GM21526 (cell line): ENCODE measurements at regions not wholly inside any gene's neighbourhood (a gene's known extent, or its start where the extent isn't known, plus 50 kb on each side); places are given as distances from the start of the nearest gene placed in this dataset.
"Not testable (repeated sequence)": the region's sequence is repeated elsewhere in the genome, so short reads cannot be mapped to it uniquely, and the experiment has no call there.

ENCODE experiments used
- ATAC-seq: cut with Tn5 transposase; IDR thresholded peaks from one replicate; pipeline ENCODE4 v1.9.1; 2021; ENCODE audit warnings: moderate library complexity; ENCODE audit not compliant: unreplicated experiment, low FRiP score

DNA sequence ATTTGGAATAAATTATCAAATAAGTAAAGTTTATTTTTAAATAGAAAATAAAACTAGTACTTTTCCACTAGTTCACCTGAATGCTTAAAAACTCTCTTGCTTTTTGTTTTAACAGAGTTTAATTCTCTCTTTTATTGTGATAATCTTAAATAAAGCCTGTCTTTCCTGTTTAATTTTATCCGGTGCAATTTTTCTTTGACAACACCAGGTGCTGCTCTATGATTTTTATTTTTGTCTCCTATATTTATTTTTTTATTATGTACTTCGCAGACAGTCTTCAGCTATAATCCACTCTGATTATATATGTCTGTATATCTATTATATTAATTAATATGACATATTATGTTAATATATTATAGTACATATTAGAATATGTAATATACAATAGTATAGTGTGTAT is 1293.0 kb upstream of the EPHA6 start:
- ATAC-seq: no peak

DNA sequence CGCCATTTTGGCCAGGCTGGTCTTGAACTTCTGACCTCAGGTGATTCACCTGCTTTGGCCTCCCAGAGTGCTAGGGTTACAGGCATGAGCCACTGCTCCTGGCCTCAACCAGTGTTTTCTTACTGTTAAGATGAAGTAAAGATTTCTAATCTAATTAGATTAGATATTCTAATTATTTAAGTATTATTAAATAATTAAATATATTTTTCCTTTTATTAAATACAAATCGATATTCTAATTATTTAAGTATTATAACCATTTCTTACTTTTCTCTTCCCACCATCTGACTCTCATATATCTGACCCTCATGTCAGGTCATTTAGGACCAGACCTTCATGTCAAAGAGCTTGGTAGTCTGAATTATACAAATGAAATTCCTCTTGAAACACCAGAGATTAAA is 1291.9 kb upstream of the EPHA6 start:
- ATAC-seq: no peak

DNA sequence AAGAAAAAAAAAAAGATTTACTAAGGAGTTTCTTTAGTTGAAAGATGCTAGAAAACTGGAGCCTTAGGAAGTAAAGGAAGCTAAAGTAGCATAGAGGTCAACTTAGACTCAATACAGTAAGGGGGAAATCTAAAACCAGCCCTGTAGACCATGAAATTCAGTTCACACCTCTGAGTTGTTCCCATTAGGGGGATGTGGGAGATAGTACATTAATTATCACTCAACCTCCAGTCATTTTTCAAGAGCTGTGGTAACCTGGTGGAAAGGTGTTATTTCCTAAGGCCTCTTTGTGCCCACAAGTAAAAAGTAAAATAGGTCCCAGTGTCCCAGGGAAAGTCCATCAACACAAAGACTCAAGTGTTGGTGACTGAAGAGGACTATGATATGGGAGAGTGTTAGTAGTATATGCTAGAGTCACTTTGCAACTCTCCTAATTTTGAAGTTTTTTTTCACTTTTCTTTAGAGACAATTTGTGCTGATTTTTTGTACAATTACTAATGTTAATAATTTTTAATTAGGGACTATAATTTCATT is 1274.4 kb upstream of the EPHA6 start:
- ATAC-seq: no peak

DNA sequence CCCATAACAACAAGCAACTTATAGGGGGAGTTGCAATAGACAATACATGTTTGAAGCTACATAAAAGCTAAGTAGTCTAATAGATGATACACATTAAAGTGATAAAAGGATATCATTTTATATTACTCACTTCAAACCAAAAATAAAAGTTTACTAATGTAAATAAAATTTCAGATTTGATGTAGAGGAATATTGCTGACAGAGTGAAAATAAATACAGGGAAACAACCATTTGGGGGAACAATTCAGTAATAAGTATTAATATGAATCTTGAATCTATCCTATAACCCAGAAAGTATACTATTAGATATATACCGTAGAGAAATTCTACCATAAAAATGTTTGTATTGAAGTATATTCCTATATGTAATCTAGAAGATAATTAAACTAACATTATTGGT is 1248.9 kb upstream of the EPHA6 start:
- ATAC-seq: no peak

DNA sequence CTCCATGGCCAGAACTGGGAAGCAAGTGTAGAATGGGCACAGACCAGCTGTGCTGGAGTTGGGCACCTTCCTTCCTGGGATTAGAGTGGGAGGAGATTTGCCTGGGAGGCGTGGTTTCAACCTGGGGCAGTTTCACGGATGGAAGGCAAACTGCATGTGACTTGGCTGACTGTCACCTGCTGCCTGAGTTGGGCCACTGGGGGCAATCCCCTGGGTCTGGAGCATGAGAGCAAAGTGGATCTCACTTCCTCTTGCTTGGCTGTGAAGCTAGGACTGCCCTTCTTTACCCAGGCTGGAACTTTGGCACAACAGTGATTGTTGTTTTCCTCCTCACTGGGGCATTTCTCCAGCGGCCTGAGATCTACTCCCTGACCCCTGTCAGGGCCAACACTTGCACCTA is 1247.0 kb upstream of the EPHA6 start:
- no peak for ATAC-seq

DNA sequence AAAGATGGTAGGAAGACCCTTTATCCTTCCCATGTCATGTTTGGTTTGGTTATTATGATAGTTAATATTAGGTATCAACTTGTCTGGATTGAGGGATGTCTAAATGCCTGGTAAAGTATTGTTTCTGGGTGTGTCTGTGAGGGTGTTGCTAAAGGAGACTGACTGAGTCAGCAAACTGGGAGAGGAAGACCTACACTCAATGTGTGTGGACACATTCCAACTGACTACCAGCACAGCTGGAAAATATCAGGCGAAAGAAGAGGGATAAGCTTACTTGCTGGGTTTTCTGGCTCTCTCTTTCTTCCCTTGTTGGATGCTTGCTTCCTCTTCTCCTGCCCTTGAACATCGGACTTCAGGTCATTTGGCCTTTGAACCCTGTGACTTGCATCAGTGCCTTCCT is 1227.6 kb upstream of the EPHA6 start:
- ATAC-seq: no peak

DNA sequence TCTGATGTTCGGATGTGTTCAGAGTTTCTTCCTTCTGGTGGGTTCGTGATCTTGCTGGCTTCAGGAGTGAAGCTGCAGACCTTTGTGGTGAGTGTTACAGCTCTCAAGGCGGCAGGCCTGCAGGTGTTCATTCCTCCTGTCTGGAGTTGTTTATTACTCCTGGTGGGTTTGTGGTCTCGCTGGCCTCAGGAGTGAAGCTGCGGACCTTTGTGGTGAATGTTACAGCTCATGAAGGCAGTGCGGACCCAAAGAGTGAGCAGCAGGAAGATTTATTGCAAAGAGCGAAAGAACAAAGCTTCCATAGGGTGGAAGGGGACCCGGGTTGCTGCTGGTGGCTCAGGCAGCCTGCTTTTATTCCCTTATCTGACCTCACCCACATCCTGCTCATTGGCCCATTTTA is 1226.8 kb upstream of the EPHA6 start:
- ATAC-seq: not testable (repeated sequence)

DNA sequence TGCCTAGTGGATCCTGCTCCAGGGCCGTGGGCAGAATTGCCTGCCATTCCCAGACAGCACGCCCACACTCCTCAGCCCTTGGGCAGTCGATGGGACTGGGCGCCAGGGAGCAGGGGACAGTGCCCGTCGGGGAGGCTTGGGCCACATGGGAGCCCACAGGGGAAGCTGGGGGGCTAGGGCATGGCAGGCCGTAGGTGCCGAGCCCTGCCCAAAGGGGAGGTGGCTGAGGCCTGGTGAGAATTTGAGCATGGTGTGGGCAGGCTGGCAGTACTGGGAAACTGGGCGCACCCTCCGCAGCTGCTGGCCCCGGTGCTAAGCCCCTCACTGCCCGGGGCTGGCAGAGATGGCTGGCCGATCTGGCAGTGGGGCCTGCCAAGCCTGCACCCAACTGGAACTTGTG is 1225.9 kb upstream of the EPHA6 start:
- ATAC-seq: no peak

DNA sequence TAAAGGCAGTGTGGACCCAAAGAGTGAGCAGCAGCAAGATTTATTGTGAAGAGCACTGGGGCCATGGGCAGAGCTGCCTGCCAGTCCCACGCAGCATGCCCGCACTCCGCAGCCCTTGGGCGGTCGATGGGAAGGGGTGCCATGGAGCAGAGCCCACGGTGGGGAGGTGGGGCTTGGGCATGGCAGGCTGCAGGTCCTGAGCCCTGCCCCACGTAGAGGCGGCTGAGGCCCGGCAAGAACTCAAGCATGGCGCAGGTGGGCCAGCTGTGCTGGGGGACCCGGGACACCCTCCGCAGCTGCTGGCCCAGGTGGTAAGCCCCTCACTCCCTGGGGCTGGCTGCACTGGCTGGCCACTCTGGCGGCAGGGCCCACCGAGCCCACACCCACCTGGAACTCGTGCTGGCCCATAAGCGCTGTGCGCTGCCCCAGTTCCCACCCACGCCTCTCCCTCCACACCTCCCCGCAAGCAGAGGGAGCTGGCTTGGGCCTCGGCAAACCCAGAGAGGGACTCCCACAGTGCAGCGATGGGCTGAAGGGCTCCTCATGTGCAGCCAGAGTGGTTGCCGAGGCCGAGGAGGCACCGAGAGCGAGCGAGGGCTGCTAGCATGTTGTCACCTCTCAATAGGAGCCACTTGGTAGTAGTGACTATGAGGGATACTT is 1218.8 kb upstream of the EPHA6 start:
- no peak for ATAC-seq

DNA sequence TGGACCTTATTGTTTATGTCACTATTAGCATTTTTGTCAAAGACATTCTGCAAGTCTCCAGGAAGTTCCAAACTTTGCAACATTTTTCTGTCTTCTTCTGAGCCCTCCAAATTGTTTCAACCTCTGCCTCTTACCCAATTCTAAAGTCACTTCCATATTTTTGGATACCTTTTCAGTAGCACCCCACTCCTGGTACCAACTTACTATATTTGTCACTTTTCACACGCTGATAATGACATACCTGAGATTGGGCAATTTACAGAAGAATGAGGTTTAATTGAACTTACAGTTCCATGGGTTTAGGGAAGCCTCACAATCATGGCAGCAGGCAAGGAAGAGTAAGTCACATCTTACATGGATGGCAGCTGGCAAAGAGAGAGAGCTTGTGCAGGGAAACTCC is 1206.5 kb upstream of the EPHA6 start:
- no peak for ATAC-seq

DNA sequence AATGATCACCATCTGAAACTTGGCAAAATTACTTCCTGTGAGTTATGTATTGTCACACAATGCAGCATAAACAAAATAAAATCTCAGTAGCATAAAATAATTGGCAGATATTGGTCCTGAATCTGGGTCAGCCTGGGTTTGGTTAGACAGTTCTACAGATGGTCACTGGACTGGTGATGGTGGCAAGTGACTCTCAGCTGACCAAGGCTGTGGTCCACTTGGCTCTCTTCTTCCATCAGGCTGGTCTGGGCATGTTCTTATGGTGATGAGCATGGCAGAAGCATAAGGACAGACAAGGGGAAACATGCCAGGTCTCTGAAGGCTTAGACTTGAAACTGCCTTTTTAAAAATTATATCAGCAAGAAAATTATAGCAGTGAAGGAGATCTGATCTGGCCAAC is 1205.0 kb upstream of the EPHA6 start:
- ATAC-seq: no peak

DNA sequence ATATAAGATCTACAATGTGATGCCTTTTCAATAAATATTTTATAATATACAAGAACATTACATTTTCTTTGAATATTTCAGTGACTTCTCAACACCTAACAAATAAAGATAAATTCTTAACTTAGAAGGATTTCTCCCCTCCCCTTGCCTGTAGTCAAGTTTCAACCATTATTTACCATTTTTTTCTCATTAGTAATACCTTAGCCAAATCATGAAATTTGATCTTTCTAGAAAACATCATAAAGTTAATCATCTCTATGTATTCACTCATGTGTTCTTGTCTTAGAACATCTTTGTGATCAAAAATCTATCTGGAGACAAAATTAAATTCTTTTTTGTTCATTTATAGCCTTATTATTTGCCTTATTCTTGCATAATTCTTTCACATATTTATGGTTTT is 1201.8 kb upstream of the EPHA6 start:
- no peak for ATAC-seq

DNA sequence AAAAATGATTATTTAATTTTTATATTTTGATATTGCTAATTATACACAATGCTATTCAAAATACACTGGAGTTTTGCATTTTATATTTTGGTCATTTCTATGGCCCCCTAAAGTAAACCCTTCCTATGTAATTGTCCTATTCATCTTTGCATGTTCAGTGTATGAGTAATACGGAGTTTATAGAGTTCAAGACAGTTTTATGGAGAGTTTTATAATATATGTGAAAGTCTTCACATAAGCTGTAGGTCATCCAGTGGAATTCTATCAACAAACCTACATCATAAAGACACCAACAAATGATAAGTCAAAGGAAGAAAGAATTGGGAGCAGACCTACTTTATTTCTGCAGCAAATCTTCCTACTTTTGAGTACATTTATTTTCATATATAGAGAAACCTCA is 1200.4 kb upstream of the EPHA6 start:
- ATAC-seq: no peak

DNA sequence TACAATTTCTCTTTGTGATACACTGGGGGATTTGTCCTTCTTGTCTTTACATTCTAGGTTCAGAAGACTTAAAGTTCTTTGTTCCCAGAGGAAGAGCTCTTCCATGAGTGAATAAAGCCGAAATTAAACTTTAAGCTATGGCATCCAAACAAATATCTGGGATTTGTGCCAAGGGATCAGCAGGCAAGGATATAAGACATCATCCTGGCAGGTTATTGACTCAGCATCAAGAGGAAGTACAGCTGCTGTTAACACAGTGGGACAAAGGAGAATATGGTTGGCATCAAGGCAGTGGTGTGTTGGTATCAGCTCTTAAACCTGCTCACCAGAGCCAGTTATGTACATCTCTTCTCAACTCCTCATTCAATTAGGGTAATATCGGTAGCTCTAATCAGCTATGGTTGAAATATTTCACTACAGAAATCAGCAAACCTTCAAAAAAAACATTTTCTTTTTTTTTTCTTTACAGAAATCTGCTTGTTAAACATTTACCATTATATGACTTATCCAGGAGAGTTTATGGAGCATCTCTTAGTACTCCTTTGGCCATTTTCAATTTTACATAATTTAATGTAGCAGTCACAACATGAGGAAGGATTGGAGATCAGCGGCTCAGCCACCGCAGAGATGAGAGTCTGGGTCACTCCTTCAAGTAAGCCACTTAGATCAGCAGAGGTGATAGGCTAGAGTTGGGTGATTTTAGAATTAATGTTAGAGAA is 1198.6 kb upstream of the EPHA6 start:
- ATAC-seq: no peak

DNA sequence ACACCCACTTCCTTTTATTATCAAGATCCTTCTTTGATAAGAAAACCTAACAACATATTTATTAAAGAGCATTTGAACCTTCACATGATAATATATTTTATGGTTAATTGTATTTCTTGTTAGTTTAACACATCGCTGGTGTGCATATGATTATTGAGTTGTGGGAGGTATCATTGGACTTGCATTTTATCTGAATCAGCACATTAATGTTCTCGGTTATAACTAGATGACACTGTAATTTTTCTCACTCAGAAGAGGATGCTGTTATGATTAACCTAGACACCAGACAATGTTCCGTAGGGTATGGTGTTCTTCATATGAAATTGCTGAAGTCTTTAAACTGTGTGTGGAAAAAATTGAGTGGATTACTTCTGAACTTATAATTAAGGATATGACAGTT is 1188.3 kb upstream of the EPHA6 start:
- no peak for ATAC-seq

DNA sequence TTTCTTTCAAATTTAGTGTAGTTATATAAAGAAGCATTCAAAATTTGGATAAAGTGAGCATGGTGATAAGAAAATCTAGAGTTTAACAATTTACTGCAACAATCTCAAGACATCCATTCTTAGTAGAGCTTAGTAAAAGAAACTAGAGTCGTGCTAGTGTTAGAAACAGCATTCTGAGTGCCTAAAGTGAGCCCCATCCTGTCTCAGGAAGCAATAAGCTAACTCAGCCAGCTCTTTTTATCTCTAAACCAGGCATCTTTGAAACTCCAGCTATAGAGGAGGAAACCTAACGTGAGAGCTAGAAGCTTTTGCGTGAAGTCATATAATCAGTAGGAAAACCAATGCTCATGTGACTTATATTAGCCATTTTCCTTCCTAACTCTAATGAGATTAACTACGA is 1187.1 kb upstream of the EPHA6 start:
- no peak for ATAC-seq

DNA sequence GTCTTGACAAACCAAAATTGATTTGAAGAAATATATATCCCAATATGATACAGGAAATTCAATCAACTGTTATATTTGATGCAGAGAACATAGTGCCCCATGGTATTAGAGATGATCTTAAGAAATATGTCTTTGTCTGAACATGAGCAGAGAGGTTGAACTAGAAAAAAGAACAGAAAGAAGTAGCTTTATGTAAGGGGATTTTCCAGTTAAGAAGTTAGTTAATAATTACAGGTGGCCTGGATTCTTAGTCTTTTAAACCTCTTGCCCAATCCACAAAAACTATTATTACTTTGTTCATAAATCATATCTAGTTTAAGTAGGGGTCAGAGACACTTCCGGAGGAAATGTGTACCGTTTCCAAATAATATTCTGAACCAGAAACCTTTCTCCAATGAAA is 1186.7 kb upstream of the EPHA6 start:
- ATAC-seq: no peak

DNA sequence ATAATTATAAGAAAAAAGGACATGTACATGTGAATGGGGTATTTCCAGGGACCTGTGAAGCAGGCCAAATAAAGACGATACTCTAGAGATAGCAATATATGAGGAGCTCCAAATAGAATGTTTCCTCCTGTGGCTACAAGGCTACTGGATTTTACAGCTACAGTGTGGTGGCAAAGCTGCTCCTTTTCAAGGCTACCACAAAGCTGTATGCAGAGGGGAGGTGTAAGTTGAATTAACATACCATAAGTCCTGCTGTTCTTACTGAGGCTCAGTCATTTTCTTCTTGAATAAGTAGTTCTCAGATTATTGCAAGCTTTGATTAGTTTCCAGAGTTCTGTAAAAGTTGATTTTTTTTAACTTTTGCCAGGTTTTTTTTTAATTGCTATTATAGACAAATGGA is 1184.6 kb upstream of the EPHA6 start:
- no peak for ATAC-seq

DNA sequence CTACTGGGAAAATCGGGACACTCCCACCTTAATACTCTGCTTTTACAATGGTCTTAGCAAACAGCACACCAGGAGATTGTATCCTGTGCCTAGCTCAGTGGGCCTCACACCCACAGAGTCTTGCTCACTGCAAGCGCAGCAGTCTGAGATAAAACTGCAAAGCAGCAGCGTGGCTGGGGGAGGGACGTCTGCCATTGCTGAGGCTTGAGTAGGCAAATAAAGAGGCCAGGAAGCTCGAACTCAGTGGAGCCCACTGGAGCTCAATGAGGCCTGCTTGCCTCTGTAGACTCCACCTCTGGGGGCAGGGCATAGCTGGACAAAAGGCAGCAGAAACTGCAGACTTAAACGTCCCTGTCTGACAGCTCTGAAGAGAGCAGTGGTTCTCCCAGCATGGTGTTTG is 1169.1 kb upstream of the EPHA6 start:
- no peak for ATAC-seq

DNA sequence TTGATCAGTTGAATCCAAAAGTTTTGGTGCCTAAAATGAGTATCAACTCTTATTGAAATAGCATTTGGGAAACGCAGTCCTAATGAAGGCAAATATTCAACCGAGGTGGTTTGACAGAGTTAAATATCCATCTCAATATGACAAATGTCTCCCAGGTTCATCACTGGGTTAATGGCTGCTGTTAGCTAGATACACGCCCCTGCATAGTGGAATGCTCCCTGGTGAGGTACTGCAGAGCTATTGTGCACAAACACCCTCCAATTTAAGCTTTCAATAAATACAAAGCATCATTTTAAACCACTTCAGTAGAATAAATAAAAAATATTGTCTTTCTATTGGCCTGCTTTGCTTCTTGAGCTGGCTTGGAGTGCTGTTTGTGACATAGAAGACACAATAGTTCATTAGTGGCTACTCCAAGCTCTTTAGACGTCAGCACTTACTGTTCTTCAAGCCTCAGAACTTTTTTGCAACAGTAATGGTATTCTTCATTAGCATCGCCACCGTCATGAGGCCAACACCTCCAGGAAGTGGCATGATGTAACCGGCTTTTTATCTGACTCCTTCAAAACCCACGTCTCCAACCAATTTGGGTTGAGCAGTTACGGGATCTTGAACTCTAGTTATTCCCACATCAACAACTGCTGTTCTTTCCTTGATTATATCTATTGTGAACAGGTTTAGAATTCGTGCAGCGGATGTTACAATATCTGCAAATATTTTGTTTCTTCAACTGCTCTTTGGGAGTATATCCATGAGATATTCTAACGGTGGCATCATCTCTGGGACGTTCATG is 1159.6 kb upstream of the EPHA6 start:
- no peak for ATAC-seq

DNA sequence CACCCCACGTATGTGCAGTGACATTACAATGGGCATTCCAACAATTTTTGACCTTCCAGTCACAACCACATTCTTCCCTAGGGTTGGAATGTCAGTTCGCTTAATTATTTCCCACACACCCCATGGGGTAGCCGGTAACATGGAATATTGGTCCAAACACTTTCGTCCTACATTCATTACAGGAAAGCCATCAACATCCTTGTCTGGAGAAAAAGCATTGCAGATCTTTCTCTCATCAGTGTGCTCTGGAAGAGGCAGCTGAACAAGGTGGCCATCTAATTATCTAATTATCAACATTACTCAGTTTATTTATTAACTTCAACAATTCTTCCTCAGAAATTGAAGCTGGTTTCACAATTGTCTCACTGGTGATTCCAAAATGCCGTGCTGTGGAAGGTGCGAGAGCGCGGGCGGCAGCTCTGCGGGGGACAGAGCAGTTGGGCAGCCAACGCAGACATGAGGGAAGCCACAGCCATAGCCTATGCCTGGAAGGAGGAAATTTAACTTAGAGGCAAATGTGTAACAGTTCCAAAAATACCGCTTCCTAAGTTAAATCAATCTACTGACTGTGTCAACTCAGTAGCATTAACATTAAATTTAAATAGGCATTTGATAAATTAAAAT is 1158.9 kb upstream of the EPHA6 start:
- ATAC-seq: no peak
